Cardiac muscle cell (in vitro differentiated cells and primary cell): ENCODE measurements at regions not wholly inside any gene's neighbourhood (a gene's known extent, or its start where the extent isn't known, plus 50 kb on each side); places are given as distances from the start of the nearest gene placed in this dataset.
"Not testable (repeated sequence)": the region's sequence is repeated elsewhere in the genome, so short reads cannot be mapped to it uniquely, and the experiment has no call there.

Source experiments
- DNase-seq, 2 donors: peaks; one replicate each; pipeline versions ENCODE4 v3.0.0 to v3.0.0-alpha.2; 2010 to 2017; ENCODE audit warnings: low read depth in 1 of 2, low spot score in 1 of 2
- H3K27ac ChIP-seq: fragments of 200-600 bp; sonication (generic); 2 replicates; pipeline ENCODE4 v1.5.1; 2016
- H3K27me3 ChIP-seq: fragments of 200-600 bp; sonication (generic); 2 replicates; pipeline ENCODE4 v1.6.0; 2016; ENCODE audit warnings: control low read depth
- H3K36me3 ChIP-seq: fragments of 200-600 bp; sonication (generic); 2 replicates; pipeline ENCODE4 v1.5.1; 2016; ENCODE audit warnings: control low read depth
- H3K4me1 ChIP-seq: fragments of 200-600 bp; sonication (generic); 2 replicates; pipeline ENCODE4 v1.8.1; 2017; ENCODE audit warnings: low read depth, mild to moderate bottlenecking, mixed run types
- H3K4me3 ChIP-seq: fragments of 200-600 bp; sonication (generic); 2 replicates; pipeline ENCODE4 v1.5.1; 2016; ENCODE audit warnings: mild to moderate bottlenecking
- H3K9me3 ChIP-seq: fragments of 200-600 bp; sonication (generic); 2 replicates; pipeline ENCODE4 v1.5.1; 2017; ENCODE audit warnings: low read depth, mild to moderate bottlenecking, control low read depth
- CTCF ChIP-seq: IDR thresholded peaks from 2 replicates; pipeline ENCODE4 v1.5.1; 2012; ENCODE audit warnings: low read depth, mild to moderate bottlenecking, low read length

- Histone ChIP-seq H3K36me3 (no peaks in the 10 kb centered on the region), H3K27ac (no peak overlapping the region), H3K4me1 (no peaks in the 10 kb centered on the region), H3K4me3 (no peak overlapping the region), H3K9me3 (no peaks in the 10 kb centered on the region), H3K27me3 (no peaks in the 10 kb centered on the region)
- TF ChIP-seq CTCF: no peak
- DNase-seq: no peak
These were observed 64.0 kb downstream of the TBR1 start for GRCh38 chr2:161480123-161480522.

GRCh38 chr2:161481619-161482018 lies 65.5 kb downstream of the TBR1 start:
- Histone ChIP-seq H3K4me1 (no peaks in the 10 kb centered on the region), H3K27me3 (no peaks in the 10 kb centered on the region)
- no peak for DNase-seq

GRCh38 chr2:161484061-161484460 lies 68.0 kb downstream of the TBR1 start:
- Histone ChIP-seq H3K27me3 (no peaks in the 10 kb centered on the region), H3K36me3 (no peaks in the 10 kb centered on the region), H3K27ac (no peak overlapping the region), H3K9me3 (no peaks in the 10 kb centered on the region), H3K4me3 (no peak overlapping the region), H3K4me1 (no peaks in the 10 kb centered on the region)
- no peak for DNase-seq
- no peak for TF ChIP-seq CTCF

More at GRCh38 chr2:161481619-161482018, 65.5 kb downstream of the TBR1 start:
- Histone ChIP-seq H3K9me3 (no peaks in the 10 kb centered on the region), H3K36me3 (no peaks in the 10 kb centered on the region), H3K4me3 (no peak overlapping the region), H3K27ac (no peak overlapping the region)
- TF ChIP-seq CTCF: no peak

GRCh38 chr2:161486111-161486510 lies 70.0 kb downstream of the TBR1 start:
- no peak for TF ChIP-seq CTCF
- no peaks in the 10 kb centered on the region for H3K4me1 ChIP-seq
- H3K27ac ChIP-seq: no peak overlapping the region
- DNase-seq: no peak
- no peaks in the 10 kb centered on the region for H3K27me3 ChIP-seq
- H3K9me3 ChIP-seq: no peaks in the 10 kb centered on the region
- H3K4me3 ChIP-seq: no peak overlapping the region
- H3K36me3 ChIP-seq: no peaks in the 10 kb centered on the region

GRCh38 chr2:161488131-161488699 lies 72.1 kb downstream of the TBR1 start:
- no peaks in the 10 kb centered on the region for H3K36me3 ChIP-seq
- H3K4me1 ChIP-seq: no peaks in the 10 kb centered on the region
- no peak for DNase-seq
- no peak overlapping the region for H3K27ac ChIP-seq
- TF ChIP-seq CTCF: no peak
- no peak overlapping the region for H3K4me3 ChIP-seq
- H3K9me3 ChIP-seq: no peaks in the 10 kb centered on the region
- H3K27me3 ChIP-seq: no peaks in the 10 kb centered on the region

GRCh38 chr2:161488879-161489278 lies 72.8 kb downstream of the TBR1 start:
- Histone ChIP-seq H3K9me3 (no peaks in the 10 kb centered on the region), H3K27ac (no peak overlapping the region), H3K27me3 (no peaks in the 10 kb centered on the region), H3K4me1 (no peaks in the 10 kb centered on the region), H3K36me3 (no peaks in the 10 kb centered on the region), H3K4me3 (no peak overlapping the region)
- TF ChIP-seq CTCF: no peak
- no peak for DNase-seq

GRCh38 chr2:161500892-161501610 lies 85.0 kb downstream of the TBR1 start:
- H3K27ac ChIP-seq, H3K4me1 ChIP-seq, H3K36me3 ChIP-seq, H3K27me3 ChIP-seq, H3K4me3 ChIP-seq, H3K9me3 ChIP-seq, DNase-seq: not testable (repeated sequence)

- H3K4me1 ChIP-seq, H3K4me3 ChIP-seq, DNase-seq, H3K36me3 ChIP-seq, H3K9me3 ChIP-seq, H3K27me3 ChIP-seq, H3K27ac ChIP-seq: not testable (repeated sequence)
These were observed 86.2 kb downstream of the TBR1 start for GRCh38 chr2:161502279-161502678.
